Femur (tissue), 1 donor: ENCODE measurements at regions not wholly inside any gene's neighbourhood (a gene's known extent, or its start where the extent isn't known, plus 50 kb on each side); places are given as distances from the start of the nearest gene placed in this dataset.
"Not testable (repeated sequence)": the region's sequence is repeated elsewhere in the genome, so short reads cannot be mapped to it uniquely, and the experiment has no call there.

ENCODE experiments used
- DNase-seq: peaks from one replicate; pipeline ENCODE4 v3.0.0-alpha.2; 2017

- no peak for DNase-seq
Observed at GRCh38 chr12:20150835-20151422, 217.4 kb upstream of the PDE3A start.

DNA sequence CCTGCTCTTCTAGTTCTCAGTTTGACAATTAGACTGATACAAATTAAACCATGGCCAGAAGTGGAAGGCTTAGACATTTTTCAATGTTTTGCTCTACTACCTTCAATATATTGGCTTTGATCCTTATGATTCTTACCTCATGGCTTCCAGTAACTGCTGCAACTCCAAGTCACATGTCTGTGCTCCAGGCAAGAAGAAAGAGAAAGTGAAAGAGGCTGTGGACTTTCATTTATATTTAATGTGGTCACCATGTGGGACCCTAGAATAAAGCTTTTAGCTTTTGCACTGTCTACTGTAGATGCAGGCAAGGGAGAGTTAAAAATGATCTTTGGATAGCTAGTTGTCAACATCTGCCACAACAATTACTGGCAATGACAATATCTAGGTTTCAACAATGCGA is 214.3 kb upstream of the PDE3A start:
- no peak for DNase-seq

GRCh38 chr12:20155374-20155773 is 213.0 kb upstream of the PDE3A start:
- no peak for DNase-seq

DNA sequence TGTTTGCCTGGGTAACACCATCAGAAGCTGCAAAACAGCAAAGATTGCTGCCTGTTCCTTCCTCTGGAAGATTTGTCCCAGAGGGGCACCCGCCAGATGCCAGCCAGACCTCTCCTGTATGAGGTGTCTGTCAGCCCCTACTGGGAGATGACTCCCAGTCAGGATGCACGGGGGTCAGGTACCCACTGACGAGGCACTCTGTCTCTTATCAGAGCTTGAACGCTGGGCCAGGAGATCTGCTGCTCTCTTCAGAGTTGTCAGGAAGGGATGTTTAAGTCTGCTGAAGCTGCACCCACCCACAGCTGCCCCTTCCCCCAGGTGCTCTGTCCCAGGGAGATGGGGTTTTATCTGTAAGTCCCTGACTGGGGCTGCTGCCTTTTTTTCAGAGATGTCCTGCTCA is 207.4 kb upstream of the PDE3A start:
- DNase-seq = not testable (repeated sequence)

DNA sequence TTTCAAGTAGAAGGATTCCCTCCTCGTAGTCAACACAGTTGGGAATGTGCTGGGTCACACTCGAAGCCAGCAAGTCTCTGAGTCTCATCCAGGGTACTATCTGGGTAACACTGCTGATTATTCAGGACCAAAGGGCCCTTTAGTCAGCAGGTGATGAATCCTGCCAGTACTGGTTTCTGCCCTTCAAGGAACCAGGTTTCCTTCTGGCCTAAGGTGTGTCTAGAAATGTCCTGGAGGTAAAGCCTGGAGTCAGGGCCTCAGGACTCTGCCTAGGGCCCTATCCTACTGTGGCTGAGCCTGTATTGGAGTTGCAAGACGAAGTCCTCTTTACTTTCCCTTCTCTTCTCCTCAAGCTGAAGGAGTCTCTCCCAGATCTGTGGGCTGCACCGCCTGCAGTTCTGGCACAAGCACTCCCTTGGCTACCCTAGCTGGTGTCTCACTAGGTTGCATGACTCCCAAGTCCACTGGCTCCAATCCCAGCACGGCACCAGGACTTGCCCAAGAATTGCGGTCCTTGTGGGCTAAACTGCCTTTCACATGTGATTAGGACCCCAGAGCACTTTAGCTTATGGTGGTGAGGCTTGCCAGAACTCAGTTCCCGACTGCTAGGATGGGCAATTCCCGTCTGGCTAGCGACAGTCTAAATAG is 193.7 kb upstream of the PDE3A start:
- DNase-seq = no peak

- no peak for DNase-seq
Observed at GRCh38 chr12:20175704-20176388, 192.5 kb upstream of the PDE3A start.

DNA sequence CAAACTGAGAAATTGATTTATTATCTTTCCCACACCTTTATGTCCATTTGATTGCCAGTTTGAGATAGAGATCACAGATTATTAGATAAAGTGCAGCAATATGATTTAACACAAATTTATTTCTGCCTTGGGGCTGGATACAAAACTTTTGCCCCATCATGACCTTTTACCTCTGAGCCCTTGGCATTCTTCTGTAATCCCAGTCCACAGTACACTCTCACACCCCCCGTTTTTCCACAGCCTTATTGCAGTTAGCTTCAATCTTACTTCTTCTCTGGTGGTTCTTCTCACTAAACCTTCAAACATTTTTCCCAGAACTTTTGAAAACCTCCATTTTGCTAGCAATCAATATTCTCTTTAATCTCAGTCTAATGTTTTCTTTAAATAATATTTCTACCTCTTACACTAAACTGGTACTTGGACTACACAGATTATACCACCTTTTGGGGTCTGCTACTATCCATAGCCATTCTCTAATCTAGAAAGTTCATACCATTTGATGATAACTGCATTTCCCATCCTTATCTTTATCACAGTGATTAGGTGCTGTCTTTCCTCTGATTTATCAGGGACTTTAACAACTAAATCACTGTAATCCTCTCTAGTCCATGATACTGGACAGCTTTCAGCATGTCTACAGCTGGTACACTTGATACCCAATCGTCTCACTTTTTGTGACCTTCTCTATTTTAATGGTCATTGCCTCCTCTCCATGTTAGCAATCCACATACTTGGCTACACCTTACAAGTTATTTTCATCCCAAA is 186.7 kb upstream of the PDE3A start:
- no peak for DNase-seq

DNA sequence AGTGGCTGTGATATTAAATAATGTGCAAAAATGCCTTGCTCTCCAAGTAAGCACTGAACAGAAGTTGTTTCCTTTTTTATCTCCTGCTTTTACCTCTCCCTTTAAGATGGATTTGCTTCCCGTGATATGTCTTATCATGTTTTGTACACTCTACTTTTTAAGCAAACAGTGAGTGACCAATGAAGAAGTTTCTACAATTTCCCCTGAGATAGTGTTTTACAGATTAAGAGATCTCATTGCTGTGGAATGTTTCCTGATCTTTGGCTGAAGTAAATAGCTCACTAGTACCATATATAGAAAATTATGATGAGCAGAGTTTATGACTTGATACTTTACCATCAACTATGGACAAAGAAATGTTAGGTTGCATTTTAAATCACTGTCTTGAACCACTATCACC is 184.8 kb upstream of the PDE3A start:
- DNase-seq = no peak

DNA sequence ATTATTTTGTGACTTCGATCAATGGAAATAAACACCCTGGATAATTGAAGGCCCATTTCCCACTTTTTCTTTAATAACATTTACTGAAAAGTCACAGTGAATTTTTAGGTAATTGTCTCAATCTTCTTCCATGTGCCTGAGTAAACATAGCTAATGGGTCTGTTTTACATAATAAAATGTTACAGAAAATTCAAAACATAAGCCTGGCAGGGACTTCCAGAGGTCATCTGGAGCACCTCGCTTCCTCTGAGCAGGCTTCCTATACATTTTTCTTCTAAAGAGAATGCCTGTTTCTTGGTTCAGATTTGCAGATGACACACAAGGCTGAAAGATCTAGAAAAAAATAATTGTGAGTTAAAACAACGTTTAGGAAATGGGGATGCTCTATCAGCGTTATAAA is 183.8 kb upstream of the PDE3A start:
- no peak for DNase-seq

GRCh38 chr12:20187456-20187855 is 180.9 kb upstream of the PDE3A start:
- no peak for DNase-seq

GRCh38 chr12:20188930-20189653 is 179.2 kb upstream of the PDE3A start:
- DNase-seq = no peak

GRCh38 chr12:20189767-20190166 is 178.6 kb upstream of the PDE3A start:
- DNase-seq = no peak

GRCh38 chr12:20194171-20194570 is 174.2 kb upstream of the PDE3A start:
- no peak for DNase-seq

DNA sequence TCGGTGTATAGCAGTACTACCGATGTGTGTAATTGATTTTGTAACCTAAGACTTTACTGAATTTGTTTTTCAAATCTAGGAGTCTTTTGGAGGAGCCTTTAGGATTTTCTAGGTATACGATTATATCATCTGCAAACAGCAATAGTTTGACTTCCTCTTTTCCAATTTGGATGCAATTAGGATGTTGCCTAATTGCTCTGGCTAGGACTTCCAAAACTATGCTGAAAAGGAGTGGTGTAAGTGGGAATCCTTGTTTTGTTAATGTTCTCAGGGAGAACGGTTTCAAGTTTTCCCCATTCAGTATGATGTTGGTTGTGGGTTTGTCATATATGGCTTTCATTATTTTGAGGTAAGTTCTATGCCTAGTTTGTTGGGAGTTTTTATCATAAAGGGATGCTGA is 171.6 kb upstream of the PDE3A start:
- no peak for DNase-seq

DNA sequence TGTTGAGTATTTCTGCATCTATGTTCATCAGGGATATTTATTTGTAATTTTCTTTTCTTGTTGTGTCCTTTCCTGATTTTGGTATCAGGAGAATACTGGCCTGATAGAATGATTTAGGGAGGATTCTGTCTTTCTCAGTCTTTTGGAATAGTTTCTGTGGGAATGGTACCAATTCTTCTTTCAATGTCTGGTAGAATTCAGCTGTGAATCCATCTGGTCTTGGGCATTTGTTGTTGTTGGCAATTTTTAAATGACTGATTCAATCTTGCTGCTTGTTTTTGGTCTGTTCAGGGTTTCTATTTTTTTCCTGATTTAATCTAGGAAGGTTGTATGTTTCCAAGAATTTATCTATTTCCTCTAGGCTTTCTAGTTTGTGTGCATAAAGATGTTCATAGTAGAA is 170.9 kb upstream of the PDE3A start:
- no peak for DNase-seq

- DNase-seq = no peak
Observed at GRCh38 chr12:20199780-20200179, 168.6 kb upstream of the PDE3A start.

DNA sequence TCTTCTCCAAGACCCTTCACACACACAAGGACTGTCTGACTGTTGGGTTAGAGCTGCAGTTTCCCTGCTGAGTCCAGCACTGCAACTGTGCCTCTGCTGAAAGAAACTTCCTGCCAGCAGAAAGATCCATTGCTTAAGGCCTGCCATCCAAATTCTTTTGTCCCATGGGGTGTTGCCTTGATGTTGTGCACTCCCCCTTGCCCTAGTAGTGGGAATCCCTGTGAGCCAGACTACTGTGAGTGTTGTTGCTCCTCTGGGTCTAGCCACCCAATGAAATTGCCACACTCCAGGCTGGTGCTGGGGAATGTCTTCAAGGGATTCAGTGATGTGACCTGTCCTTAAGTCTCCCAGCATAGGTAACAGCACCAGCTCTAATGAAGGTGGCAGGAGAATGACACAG is 166.6 kb upstream of the PDE3A start:
- DNase-seq = no peak

GRCh38 chr12:20205854-20206253 is 162.5 kb upstream of the PDE3A start:
- DNase-seq = no peak

- DNase-seq = no peak
Observed at GRCh38 chr12:20206410-20206809, 161.9 kb upstream of the PDE3A start.

GRCh38 chr12:20210621-20211215 is 157.6 kb upstream of the PDE3A start:
- DNase-seq = no peak

GRCh38 chr12:20211541-20211940 is 156.8 kb upstream of the PDE3A start:
- DNase-seq = no peak

DNA sequence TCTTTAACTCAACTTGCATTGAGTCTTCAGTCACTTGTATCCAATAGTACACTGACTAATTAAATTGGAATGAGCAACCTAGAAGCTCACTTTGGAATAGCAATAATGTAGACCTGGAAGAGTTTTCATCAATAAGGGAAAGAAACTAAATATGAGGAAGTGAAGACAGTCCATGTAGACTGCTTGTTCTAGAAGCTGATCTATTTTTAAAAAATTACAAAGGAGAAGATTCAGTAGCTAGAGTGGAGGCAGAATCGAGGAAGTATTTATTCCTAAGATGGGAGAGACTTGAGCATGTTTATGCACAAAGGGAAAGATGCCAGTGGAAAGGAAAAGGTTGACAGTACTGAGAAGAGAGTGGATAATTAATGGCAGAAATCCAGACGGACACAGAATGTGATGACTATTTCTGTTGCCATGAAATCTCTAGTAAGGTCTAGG is 156.3 kb upstream of the PDE3A start:
- no peak for DNase-seq
